ENCODE measurements at regions not wholly inside any gene's neighbourhood (a gene's known extent, or its start where the extent isn't known, plus 50 kb on each side); places are given as distances from the start of the nearest gene placed in this dataset.

GRCh38 chr2:3066831-3067230 lies 310.8 kb downstream of the EIPR1 start:
- H3K4me3 ChIP-seq = no peak overlapping the region
- no peak for TF ChIP-seq CTCF (IDR thresholded peaks at IDR 0.05)
- no peak for ATAC-seq
- DNase-seq = no peak
- H3K4me1 ChIP-seq (ENCODE audit: low read depth) = no peaks in the 10 kb centered on the region
- no peaks in the 10 kb centered on the region for H3K36me3 ChIP-seq (ENCODE audit: low read depth)
- no peaks in the 10 kb centered on the region for H3K9me3 ChIP-seq
- intact Hi-C loops (cut with DNase I, micrococcal nuclease) = no loop called here

DNA sequence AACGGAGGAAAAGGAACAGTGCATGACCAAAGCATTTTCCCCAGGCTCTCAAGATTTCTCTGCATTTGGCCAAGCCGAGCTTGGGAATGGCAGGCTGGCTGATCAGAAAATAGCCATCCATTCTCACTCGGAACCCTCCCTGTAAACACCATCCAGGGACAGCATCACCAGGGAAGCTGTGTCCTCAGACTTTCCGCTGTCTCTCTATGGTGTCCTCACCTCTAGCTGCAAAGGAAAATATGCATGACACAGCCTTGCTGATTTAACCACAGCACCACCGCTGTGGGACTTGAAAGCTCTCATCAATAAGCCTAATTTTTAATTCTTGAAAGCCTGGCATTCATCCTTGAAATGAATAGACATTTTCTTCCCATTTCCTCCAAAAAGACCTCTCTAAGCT lies 311.7 kb downstream of the EIPR1 start:
- no peak for ATAC-seq
- intact Hi-C loops (cut with DNase I, micrococcal nuclease) = no loop called here
- H3K9me3 ChIP-seq = no peaks in the 10 kb centered on the region
- H3K4me3 ChIP-seq = no peak overlapping the region
- H3K36me3 ChIP-seq (ENCODE audit: low read depth) = no peaks in the 10 kb centered on the region
- no peaks in the 10 kb centered on the region for H3K4me1 ChIP-seq (ENCODE audit: low read depth)
- TF ChIP-seq CTCF (IDR thresholded peaks at IDR 0.05) = no peak
- DNase-seq = no peak

DNA sequence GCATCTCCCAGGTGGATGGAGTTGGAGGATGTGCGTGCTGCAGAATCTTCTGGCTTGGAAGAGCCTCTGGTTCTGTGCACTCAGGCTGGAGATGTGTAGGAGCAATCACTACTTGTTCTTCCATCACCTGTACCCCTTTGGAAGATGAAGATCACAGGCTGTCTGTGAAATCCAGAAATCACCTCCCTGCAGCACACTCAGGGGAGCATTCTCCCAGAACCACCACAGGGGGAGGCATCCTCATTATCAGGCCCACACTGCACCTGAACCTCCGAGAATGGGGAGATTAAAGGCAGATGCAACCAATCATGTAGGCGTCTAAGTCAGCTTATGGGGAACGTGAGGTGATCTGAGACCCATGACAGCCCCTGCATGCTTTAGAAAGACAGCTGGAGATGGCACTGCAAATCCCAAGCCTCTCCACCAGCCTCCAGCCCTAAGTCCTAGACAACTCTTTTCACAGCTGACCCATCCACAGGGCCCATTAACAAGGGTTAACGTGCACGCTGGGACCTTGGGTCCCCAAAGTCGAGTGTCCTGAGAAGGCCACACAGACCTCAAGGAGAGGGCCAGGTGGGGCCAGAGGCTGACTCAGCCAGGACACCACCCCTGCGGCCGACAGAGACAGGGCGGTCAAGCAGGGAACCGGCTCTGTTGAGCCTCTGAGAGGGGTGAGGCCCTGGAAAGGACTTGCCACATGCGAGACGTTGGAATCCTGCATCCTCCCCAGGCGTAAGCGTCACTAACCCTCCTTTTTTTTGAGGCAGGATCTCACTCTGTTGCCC lies 314.9 kb downstream of the EIPR1 start:
- H3K4me3 ChIP-seq = no peak overlapping the region
- no peak for ATAC-seq
- H3K4me1 ChIP-seq (ENCODE audit: low read depth) = no peaks in the 10 kb centered on the region
- no peak for DNase-seq
- intact Hi-C loops (cut with DNase I, micrococcal nuclease) = no loop called here
- H3K36me3 ChIP-seq (ENCODE audit: low read depth) = no peaks in the 10 kb centered on the region
- H3K9me3 ChIP-seq = no peaks in the 10 kb centered on the region
- no peak for TF ChIP-seq CTCF (IDR thresholded peaks at IDR 0.05)

- no peak for ATAC-seq
- H3K36me3 ChIP-seq (ENCODE audit: low read depth) = no peaks in the 10 kb centered on the region
- intact Hi-C loops (cut with DNase I, micrococcal nuclease) = no loop called here
- H3K4me3 ChIP-seq = no peak overlapping the region
- no peaks in the 10 kb centered on the region for H3K9me3 ChIP-seq
- TF ChIP-seq CTCF (IDR thresholded peaks at IDR 0.05) = no peak
- H3K4me1 ChIP-seq (ENCODE audit: low read depth) = no peaks in the 10 kb centered on the region
- DNase-seq = no peak
These were observed 317.6 kb downstream of the EIPR1 start for GRCh38 chr2:3060049-3060448.

DNA sequence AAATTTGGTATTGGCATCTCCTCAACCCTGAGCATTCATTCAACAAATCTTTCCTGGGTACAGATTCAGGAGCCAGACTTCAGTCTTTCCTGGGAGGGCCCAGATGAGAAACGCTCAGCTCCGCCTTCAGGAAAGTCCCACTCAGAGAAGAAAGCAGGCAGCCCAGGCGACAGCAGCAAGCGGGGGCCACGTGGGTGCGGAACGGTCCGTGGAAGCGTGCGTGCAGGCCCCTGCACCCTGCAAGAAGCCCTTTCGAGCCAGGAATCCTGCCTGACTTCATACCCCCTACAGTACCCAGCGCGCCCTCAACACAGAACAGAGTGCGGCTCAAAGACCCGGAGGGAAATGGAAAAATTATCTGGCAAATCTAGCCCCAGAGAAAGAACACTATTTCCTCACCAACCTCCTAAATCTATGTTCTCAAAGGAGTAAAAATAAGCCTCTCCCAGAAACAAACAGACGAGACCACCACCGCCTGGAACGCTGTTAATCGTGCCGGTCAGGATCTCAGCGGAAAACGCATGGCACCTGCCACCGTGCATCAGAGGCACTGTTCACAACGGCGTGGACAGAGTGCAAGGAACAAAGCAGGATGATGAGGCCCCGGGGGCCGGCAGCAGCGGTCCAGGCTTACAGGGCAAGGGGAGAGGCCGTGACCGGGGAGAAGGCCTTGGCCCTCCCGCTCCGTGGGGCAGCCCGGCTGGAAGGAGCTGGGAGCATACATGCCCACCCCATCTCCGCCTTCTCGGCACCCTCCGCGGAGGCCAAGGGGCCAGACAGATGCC lies 318.3 kb downstream of the EIPR1 start:
- intact Hi-C loops (cut with DNase I, micrococcal nuclease) = no loop called here
- Histone ChIP-seq H3K4me1 (ENCODE audit: low read depth) (no peaks in the 10 kb centered on the region), H3K36me3 (ENCODE audit: low read depth) (no peaks in the 10 kb centered on the region), H3K9me3 (no peaks in the 10 kb centered on the region), H3K4me3 (no peak overlapping the region)
- DNase-seq = no peak
- TF ChIP-seq CTCF (IDR thresholded peaks at IDR 0.05) = no peak
- ATAC-seq = no peak

Measured in mucosa of descending colon (tissue), 3 donors.